K562 (cell line): ENCODE measurements at regions not wholly inside any gene's neighbourhood (a gene's known extent, or its start where the extent isn't known, plus 50 kb on each side); places are given as distances from the start of the nearest gene placed in this dataset.

ENCODE experiments used
- CTCF ChIP-seq, 3 experiments: IDR thresholded peaks in 2 of 3; conservative IDR thresholded peaks in 1 of 3; 2 replicates each; pipeline ENCODE4 v1.5.1; 2011 to 2012; ENCODE audit warnings: low read length in 3 of 3, mild to moderate bottlenecking in 3 of 3, control low read depth in 2 of 3, improper control_type of control experiment in 1 of 3, inconsistent platforms in 1 of 3, low read depth in 1 of 3, mixed read lengths in 1 of 3, moderate library complexity in 1 of 3; ENCODE audit not compliant: insufficient read depth in 2 of 3
- GABPB1 ChIP-seq: sonication (generic); formaldehyde crosslinking; IDR thresholded peaks from 2 replicates; pipeline ENCODE4 v1.8.0; 2022; ENCODE audit warnings: mild to moderate bottlenecking, missing genetic modification reagents
- POLR2A ChIP-seq: fragments of 450-650 bp; conservative IDR thresholded peaks from 2 replicates; pipeline ENCODE4 v1.6.1; 2016
- PTBP1 ChIP-seq: fragments of 200-400 bp; formaldehyde crosslinking; IDR thresholded peaks from 2 replicates; pipeline ENCODE4 v1.6.1; 2017; ENCODE audit warnings: low read depth, low read length
- ZEB2 ChIP-seq: fragments of 450-650 bp; IDR thresholded peaks from 2 replicates; pipeline ENCODE4 v1.6.1; 2016
- ZNF174 ChIP-seq: fragments of 250-450 bp; sonication (Bioruptor Pico); IDR thresholded peaks from 2 replicates; pipeline ENCODE4 v1.4.0; 2020; ENCODE audit warnings: mild to moderate bottlenecking
- TF ChIP-seq, protein P1 (sequence below): fragments of 450-650 bp; IDR thresholded peaks from 2 replicates; pipeline ENCODE4 v1.6.1; 2016; ENCODE audit warnings: low read depth
- TF ChIP-seq, protein P2 (sequence below): sonication (generic); formaldehyde crosslinking; IDR thresholded peaks from 2 replicates; pipeline ENCODE4 v1.8.0; 2022; ENCODE audit warnings: mild to moderate bottlenecking, low read depth, missing genetic modification reagents
- TF ChIP-seq, protein P3 (sequence below): sonication (generic); formaldehyde crosslinking; IDR thresholded peaks from 2 replicates; pipeline ENCODE4 v1.8.0; 2022; ENCODE audit warnings: mild to moderate bottlenecking, missing genetic modification reagents, borderline replicate concordance

DNA sequence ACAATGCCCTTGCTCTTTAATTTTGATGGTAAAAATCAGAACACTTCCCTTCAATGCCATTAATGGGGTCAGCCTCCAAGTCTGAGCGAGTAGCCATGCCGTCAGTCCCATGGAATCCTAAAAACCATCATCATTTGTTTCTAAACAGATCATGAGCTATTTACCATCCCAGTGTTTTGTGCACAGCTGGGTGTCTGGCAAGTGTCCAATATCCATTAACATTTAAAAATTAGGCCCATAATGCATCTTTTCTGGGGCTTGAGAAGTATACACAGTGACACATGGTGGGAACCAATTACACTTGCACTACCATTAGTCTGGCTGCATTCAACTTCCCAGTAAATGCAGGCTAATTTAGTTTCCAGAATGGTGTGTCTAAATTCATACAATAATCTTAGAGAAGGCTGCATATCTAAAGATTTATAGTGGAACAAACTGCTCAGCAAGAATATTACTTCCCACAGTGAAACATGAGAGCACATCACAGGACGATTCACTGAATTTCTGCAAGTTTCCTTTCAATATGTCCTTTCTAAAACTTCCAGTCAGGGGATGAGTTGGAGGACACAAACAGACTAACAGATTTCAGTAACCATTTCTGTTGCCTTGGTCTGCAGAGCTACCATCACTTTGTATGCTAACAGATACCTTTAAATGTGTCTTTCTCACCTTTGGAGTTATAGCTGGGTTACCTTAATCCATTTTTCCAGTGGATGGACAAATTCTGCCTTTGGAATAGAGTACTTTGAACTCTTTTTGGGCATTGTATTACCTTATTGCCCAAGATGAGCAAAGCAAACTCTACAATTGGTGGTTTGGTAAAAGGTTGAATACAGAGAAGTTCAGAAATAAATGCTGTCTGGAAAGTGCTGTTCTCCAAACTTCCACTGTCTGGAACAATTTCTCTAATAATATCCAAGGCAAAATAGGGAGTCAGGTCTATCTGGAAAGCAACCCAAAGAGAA is 258.0 kb downstream of the PTBP2 start:
- no peak for TF ChIP-seq PTBP1
- TF ChIP-seq, protein P1, sequence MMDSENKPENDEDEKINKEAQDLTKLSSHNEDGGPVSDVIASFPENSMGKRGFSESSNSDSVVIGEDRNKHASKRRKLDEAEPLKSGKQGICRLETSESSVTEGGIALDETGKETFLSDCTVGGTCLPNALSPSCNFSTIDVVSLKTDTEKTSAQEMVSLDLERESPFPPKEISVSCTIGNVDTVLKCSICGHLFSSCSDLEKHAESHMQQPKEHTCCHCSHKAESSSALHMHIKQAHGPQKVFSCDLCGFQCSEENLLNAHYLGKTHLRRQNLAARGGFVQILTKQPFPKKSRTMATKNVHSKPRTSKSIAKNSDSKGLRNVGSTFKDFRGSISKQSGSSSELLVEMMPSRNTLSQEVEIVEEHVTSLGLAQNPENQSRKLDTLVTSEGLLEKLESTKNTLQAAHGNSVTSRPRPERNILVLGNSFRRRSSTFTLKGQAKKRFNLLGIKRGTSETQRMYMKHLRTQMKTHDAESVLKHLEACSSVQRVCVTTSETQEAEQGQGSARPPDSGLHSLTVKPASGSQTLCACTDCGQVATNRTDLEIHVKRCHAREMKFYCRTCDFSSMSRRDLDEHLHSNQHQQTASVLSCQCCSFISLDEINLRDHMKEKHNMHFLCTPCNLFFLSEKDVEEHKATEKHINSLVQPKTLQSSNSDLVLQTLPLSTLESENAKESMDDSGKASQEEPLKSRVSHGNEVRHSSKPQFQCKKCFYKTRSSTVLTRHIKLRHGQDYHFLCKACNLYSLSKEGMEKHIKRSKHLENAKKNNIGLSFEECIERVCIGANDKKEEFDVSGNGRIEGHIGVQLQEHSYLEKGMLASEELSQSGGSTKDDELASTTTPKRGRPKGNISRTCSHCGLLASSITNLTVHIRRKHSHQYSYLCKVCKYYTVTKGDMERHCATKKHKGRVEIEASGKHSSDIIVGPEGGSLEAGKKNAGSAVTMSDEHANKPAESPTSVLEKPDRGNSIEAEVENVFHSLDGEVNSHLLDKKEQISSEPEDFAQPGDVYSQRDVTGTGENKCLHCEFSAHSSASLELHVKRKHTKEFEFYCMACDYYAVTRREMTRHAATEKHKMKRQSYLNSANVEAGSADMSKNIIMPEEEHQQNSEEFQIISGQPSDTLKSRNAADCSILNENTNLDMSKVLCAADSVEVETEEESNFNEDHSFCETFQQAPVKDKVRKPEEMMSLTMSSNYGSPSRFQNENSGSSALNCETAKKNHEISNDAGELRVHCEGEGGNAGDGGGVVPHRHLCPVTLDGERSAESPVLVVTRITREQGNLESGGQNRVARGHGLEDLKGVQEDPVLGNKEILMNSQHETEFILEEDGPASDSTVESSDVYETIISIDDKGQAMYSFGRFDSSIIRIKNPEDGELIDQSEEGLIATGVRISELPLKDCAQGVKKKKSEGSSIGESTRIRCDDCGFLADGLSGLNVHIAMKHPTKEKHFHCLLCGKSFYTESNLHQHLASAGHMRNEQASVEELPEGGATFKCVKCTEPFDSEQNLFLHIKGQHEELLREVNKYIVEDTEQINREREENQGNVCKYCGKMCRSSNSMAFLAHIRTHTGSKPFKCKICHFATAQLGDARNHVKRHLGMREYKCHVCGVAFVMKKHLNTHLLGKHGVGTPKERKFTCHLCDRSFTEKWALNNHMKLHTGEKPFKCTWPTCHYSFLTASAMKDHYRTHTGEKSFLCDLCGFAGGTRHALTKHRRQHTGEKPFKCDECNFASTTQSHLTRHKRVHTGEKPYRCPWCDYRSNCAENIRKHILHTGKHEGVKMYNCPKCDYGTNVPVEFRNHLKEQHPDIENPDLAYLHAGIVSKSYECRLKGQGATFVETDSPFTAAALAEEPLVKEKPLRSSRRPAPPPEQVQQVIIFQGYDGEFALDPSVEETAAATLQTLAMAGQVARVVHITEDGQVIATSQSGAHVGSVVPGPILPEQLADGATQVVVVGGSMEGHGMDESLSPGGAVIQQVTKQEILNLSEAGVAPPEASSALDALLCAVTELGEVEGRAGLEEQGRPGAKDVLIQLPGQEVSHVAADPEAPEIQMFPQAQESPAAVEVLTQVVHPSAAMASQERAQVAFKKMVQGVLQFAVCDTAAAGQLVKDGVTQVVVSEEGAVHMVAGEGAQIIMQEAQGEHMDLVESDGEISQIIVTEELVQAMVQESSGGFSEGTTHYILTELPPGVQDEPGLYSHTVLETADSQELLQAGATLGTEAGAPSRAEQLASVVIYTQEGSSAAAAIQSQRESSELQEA = no peak
- TF ChIP-seq POLR2A = no peak
- TF ChIP-seq GABPB1 (CRISPR knock-in tag) = no peak
- TF ChIP-seq, protein P2, sequence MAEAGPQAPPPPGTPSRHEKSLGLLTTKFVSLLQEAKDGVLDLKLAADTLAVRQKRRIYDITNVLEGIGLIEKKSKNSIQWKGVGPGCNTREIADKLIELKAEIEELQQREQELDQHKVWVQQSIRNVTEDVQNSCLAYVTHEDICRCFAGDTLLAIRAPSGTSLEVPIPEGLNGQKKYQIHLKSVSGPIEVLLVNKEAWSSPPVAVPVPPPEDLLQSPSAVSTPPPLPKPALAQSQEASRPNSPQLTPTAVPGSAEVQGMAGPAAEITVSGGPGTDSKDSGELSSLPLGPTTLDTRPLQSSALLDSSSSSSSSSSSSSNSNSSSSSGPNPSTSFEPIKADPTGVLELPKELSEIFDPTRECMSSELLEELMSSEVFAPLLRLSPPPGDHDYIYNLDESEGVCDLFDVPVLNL (CRISPR knock-in tag) = no peak
- TF ChIP-seq ZNF174 (CRISPR knock-in tag) = no peak
- no peak for TF ChIP-seq ZEB2
- TF ChIP-seq, protein P3, sequence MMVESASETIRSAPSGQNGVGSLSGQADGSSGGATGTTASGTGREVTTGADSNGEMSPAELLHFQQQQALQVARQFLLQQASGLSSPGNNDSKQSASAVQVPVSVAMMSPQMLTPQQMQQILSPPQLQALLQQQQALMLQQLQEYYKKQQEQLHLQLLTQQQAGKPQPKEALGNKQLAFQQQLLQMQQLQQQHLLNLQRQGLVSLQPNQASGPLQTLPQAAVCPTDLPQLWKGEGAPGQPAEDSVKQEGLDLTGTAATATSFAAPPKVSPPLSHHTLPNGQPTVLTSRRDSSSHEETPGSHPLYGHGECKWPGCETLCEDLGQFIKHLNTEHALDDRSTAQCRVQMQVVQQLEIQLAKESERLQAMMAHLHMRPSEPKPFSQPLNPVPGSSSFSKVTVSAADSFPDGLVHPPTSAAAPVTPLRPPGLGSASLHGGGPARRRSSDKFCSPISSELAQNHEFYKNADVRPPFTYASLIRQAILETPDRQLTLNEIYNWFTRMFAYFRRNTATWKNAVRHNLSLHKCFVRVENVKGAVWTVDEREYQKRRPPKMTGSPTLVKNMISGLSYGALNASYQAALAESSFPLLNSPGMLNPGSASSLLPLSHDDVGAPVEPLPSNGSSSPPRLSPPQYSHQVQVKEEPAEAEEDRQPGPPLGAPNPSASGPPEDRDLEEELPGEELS (CRISPR knock-in tag) = no peak
- TF ChIP-seq CTCF (IDR thresholded peaks at IDR 0.05 in 2 of 3, conservative IDR thresholded peaks at IDR 0.05 in 1 of 3; ENCODE audit: insufficient read depth in 2 of 3, low read depth in 1 of 3, low read length in 3 of 3) = no peak
